Glomerular visceral epithelial cell (primary cell): ENCODE measurements at regions not wholly inside any gene's neighbourhood (a gene's known extent, or its start where the extent isn't known, plus 50 kb on each side); places are given as distances from the start of the nearest gene placed in this dataset.

Experiments used
- DNase-seq: peaks from one replicate; pipeline ENCODE4 v3.0.0-alpha.2; 2016; ENCODE audit errors: extremely low spot score

DNA sequence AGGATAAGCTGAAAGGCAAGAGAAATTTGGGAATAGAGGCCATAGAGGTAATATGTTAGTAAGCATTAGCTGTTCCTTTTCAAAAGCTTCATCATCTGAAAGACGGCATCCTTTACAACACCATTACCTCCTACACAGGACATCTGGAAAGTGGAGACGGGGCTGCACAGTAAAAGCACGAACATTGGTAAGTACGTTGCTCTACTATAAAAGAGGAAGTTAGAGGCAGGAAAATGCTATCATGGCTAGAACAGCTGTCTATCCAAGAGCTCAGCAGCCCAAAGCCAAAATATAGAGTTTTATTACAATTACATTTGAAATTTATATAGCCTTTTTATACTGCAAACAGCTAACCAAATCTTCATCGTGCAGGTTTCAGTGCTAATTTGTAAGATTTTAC lies 172.3 kb upstream of the GRIP1 start:
- no peak for DNase-seq

DNA sequence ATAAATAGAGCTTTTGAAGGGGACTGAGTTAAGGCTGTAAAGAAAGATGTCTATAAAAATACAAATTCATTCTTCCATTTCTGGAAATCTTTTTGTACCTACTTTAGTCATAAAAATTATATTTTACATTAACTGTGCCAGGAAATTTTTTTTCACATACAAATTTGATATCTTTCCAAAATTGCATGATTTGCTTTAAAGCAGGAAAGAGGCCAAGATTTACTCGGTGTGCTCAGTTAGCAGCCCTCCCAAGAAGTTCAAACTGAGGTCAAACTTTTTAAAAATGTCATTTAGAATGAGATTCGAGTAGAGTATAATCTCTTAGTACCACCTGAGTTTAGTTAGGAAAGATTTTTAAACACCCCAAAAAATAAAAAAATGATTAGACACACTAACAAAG lies 173.2 kb upstream of the GRIP1 start:
- DNase-seq, result no peak

DNA sequence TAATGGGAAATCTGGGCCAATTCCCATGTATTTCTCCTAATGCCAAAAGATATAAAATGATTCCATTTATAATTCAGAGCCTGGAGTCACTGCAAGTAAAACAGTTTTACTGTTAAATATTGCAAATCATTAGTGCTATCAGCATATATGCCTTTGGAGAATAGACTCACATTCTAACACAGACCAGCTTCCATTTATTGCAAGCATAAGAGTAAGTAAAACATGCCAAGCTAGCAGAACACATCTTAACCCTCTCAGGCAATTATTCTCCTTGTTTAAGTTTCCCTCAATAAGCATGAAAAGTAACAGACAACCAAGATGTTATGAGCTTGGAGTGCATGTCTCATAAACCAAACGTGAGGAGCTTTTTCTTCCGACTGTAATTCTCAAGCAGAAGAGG lies 173.9 kb upstream of the GRIP1 start:
- no peak for DNase-seq

GRCh38 chr12:66859751-66860440 lies 181.0 kb upstream of the GRIP1 start:
- no peak for DNase-seq

DNA sequence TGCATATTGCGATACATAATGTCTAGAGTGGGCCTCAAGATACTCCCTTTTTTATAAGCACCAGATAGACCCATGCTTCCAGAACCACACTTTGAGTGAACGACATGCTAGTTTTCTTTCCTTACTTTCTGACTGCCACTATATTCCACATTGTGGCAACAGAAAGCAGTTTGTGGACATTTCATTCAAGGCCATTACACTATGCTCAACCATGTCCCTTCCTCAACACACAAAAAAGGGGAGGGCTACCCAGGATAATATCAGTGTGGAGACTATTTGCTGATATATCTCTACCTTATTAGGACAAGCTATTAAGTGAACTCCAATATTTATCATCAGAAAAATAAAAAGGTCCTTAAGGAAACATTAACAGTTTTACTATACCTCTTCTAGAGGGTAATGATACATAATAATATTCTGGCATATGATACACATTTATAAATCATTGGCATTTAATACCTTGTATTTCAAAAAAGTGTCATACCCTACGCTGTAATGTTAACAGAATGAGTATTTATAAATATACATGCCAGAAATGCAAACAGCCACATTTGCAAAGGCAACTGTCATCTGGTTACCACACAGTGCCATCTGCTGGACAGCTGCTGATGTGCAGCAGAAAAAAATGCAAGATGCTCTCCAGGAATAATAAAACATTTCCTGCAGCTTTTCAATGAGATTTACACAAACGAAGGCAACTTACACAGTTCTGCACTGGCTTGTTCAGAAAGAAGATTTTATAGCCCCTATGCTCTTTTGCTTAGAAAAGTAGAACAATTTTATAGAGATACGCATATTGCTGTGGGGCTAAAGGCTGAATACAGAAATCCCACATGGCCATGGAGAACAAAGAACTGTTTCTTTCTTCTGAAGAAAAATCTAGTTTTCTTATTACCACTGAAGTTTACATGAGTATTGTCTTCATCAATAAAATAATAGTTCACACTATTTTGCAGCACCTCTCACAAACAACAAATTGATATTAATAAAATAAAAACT lies 182.2 kb upstream of the GRIP1 start:
- peak; percentile 42 for DNase-seq

- DNase-seq, result no peak
Measured at GRCh38 chr12:66862356-66862985, 183.6 kb upstream of the GRIP1 start.

DNA sequence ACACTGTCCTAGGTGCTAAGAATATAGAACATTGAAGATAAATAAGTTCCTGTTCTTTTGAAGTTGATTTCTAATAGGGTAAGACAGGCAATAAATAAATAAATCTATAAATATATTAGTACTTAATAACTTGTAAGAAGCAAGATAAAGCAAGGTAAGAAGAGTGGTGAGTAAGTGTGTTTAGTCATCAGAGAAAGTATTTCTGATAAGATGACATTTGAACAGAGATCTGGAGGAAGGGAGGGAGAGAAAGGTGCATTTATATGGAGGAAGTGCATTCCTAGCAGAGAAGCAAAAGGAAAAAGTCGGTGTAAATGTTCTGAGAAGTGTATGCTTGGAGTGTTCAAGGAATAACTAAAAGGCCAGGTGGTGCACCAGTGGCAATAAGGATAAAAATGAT lies 184.4 kb upstream of the GRIP1 start:
- DNase-seq, result no peak

GRCh38 chr12:66877925-66878324 lies 199.0 kb upstream of the GRIP1 start:
- no peak for DNase-seq

GRCh38 chr12:66879409-66879808 lies 200.5 kb upstream of the GRIP1 start:
- DNase-seq, result no peak

- DNase-seq, result no peak
Measured at GRCh38 chr12:66881386-66881785, 202.5 kb upstream of the GRIP1 start.

DNA sequence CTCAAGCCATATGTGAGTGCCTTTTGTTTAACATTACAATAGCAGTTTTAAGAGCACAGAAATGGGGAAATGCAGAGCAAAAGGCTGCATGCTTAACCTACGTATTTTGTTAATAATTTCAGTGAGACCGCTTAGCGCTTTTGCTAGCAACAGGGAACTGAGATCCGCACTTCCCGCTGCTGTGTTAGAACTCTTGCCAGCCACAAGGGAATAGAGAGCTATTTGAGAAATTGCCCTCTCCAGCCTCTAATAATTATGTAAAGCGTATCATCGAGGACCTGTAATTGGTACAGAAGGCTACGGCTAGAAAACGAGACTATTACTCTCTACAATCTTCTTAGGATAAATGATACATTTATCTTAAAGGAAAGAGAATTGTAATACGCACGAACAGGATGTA lies 205.2 kb upstream of the GRIP1 start:
- no peak for DNase-seq

DNA sequence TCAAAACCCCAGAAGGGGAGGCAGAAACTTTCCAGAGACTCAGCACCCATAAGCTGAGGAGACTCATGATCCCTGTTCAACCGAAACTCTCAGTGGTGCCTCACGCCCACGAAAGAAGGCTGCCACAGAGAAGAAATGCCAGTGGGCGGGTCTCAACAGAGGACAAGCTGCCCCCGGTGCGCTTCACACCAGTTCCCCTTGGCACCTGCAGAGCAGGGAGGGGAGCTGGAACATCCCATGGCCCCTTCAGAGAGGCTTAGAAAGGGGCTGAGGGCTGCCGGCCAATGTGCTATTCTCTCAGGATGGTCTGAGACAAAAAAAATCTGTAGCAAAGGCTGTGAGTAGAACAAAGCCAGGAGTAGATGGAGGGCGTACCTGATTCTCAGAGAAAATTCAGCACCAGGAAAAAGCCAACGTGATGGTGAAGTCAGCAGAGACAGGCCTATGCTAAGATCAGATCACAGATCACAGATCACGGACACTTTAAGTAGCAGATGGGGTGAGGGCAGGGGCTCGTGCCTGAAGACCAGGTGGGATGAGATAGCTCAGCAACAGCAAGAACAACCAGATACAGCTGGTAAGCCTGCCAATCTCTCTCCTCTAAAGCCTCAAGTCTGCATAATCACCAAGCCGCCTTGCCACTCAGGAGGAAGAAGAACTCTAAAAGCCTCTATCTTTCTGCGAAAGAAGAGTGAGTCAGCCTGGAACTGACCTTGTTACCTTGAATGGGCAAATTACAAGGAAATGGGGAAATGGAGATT lies 206.4 kb upstream of the GRIP1 start:
- DNase-seq, result no peak

DNA sequence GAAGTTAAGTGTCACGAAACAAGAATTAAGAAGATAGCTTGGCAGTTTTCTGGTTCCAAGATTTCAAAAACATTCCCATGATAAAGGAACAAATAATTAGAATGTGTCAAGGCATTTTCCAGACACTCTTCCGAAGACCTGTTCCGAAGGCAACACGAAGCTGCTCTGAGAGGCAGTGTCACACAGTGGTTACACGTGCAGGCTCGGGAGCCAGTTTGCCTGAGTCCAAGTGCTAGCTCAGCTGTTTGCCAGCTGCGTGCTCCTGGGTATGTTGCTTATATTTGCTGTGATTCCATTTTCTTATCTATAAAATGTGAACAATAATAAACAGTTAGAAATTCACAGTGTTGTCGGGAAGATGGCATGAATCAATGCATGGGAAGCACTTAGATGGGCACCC lies 217.9 kb upstream of the GRIP1 start:
- no peak for DNase-seq

GRCh38 chr12:66898700-66899469 lies 220.0 kb upstream of the GRIP1 start:
- DNase-seq, result no peak

- DNase-seq, result no peak
Measured at GRCh38 chr12:66899588-66899987, 220.7 kb upstream of the GRIP1 start.

DNA sequence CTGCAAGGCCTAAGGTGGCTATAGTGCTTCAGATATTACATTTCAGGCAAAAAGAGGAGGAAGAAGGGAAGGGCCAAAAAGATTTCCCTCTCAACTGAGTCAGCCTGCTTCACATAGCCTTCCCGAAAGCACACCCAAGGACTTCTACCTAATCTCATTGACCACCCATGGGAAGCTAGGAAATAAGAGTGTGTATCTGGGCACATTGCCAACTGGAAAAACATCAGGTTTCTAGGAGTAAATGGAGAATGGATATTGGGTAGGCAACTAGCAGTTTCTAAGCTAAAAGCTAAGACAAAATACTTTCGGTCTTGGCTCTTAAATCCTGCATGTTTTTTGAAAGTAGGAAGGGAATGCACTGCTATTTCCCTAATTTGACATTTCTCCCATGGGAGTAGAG lies 221.7 kb upstream of the GRIP1 start:
- DNase-seq, result no peak

DNA sequence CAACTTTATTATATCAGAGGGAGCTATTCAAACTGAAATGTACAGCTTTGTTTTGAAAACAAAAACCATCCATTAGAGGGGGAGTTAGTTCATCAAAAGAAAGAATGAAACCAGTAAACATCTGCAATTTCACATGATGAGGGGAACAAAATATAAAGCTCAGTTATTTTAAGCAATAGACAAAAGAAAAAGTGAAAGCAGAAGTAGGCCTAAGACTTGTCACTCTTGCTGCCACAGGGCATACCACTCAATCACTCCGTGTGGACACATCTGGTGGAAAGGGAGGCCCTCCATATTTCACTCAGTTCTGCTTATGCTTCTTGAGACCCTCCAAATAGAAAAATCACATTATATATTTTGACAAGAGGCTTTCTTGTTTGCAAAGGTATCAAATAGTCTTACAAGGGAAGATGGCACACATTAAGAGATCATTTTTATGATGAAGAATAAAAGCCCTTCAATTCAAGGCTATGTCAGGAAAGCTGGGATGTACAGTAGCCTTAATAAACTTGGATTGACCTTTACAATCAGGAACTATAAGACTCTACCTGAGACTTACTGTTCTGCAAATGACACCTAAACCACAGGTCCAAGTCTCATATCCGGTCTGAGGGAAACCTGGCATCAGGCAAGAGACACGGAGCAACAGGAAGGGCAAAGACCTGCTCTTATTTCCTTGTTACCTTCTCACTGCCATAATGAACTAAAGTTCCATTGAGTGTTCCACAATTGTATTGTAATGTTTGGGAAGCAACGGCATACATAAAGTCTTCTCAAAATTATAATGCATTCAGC lies 222.5 kb upstream of the GRIP1 start:
- DNase-seq, result no peak

DNA sequence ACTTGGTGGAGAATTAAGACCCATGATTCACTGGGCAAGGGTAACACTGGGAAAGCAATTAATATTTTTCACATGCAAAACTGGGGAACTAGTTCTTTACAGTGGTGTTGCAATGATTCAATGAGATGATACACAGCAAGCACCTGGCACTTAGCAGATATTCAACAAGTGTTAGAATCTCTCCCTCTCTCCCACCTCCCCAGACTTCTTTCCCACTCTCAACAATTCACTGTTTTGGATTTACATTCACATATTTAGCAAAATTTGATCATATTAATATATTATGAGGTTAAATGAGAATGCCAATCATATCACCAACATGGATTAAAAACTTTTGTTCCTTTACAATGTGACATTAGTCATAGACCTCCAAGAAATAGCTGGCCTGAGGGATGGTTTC lies 223.1 kb upstream of the GRIP1 start:
- no peak for DNase-seq

DNA sequence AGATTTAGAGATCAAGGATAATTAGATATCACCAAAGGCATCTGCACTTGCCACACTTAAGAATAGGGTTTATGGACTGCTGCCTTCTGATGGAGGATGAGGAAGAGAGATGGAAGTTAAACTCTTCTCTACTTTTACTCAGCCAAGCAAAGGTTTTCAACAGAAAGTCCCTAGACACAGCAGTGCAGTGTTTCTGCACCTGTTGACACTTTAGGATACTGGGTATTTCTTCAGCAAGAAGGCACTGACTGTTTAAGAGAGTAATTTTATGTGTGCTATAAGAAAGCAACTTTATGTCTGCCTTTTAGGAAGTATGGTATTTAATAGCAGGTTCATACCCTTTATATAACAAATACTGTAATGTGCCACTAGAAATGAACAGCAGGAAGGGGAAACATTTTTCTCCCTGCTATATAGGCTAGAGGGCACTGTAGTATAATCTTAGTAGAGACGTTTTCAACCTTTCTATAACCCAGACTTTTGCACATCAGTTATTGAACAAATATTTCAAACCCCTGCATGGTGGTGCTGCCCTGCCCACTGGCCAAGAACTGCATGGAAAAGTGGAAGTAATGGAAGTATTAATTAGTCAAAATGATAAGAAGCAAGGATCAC lies 225.0 kb upstream of the GRIP1 start:
- peak; percentile 1 for DNase-seq

- no peak for DNase-seq
Measured at GRCh38 chr12:66905201-66905600, 226.3 kb upstream of the GRIP1 start.
